ENCODE measurements at regions not wholly inside any gene's neighbourhood (a gene's known extent, or its start where the extent isn't known, plus 50 kb on each side); places are given as distances from the start of the nearest gene placed in this dataset.
"Not testable (repeated sequence)": the region's sequence is repeated elsewhere in the genome, so short reads cannot be mapped to it uniquely, and the experiment has no call there.

GRCh38 chr3:18988614-18989229 is 159.6 kb upstream of the KCNH8 start:
- peak; percentile 28 to 42 for DNase-seq (ENCODE audit: low read depth in 1 of 2, low spot score in 1 of 2)
- Histone ChIP-seq H3K4me3 (no peak overlapping the region), H3K9me3 (ENCODE audit: low read depth) (no peaks in the 10 kb centered on the region), H3K27ac (no peak overlapping the region), H3K27me3 (no peaks in the 10 kb centered on the region), H3K4me1 (ENCODE audit: low read depth) (no peaks in the 10 kb centered on the region), H3K36me3 (no peaks in the 10 kb centered on the region)
- peak; percentile 35 for TF ChIP-seq CTCF (IDR thresholded peaks at IDR 0.05; ENCODE audit: low read depth, low read length)

- Histone ChIP-seq H3K27ac (no peak overlapping the region), H3K4me3 (no peak overlapping the region), H3K36me3 (no peaks in the 10 kb centered on the region), H3K4me1 (ENCODE audit: low read depth) (no peaks in the 10 kb centered on the region), H3K27me3 (no peaks in the 10 kb centered on the region), H3K9me3 (ENCODE audit: low read depth) (no peaks in the 10 kb centered on the region)
- DNase-seq (ENCODE audit: low read depth in 1 of 2, low spot score in 1 of 2) = no peak
- no peak for TF ChIP-seq CTCF (IDR thresholded peaks at IDR 0.05; ENCODE audit: low read depth, low read length)
Observed at GRCh38 chr3:18987862-18988447, 160.4 kb upstream of the KCNH8 start.

- TF ChIP-seq CTCF (IDR thresholded peaks at IDR 0.05; ENCODE audit: low read depth, low read length) = no peak
- H3K4me1 ChIP-seq (ENCODE audit: low read depth) = no peaks in the 10 kb centered on the region
- no peak for DNase-seq (ENCODE audit: low read depth in 1 of 2, low spot score in 1 of 2)
- H3K4me3 ChIP-seq = no peak overlapping the region
- H3K9me3 ChIP-seq (ENCODE audit: low read depth) = no peaks in the 10 kb centered on the region
- no peaks in the 10 kb centered on the region for H3K27me3 ChIP-seq
- no peaks in the 10 kb centered on the region for H3K36me3 ChIP-seq
- no peak overlapping the region for H3K27ac ChIP-seq
Observed at GRCh38 chr3:18987070-18987469, 161.2 kb upstream of the KCNH8 start.

GRCh38 chr3:18982920-18983319 is 165.4 kb upstream of the KCNH8 start:
- H3K4me3 ChIP-seq = no peak overlapping the region
- DNase-seq (ENCODE audit: low read depth in 1 of 2, low spot score in 1 of 2) = no peak
- no peak overlapping the region for H3K27ac ChIP-seq
- no peak for TF ChIP-seq CTCF (IDR thresholded peaks at IDR 0.05; ENCODE audit: low read depth, low read length)
- H3K4me1 ChIP-seq (ENCODE audit: low read depth) = no peaks in the 10 kb centered on the region
- no peaks in the 10 kb centered on the region for H3K9me3 ChIP-seq (ENCODE audit: low read depth)
- no peaks in the 10 kb centered on the region for H3K27me3 ChIP-seq
- no peaks in the 10 kb centered on the region for H3K36me3 ChIP-seq

- H3K4me3 ChIP-seq; H3K27me3 ChIP-seq; H3K36me3 ChIP-seq; H3K9me3 ChIP-seq (ENCODE audit: low read depth); DNase-seq (ENCODE audit: low read depth in 1 of 2, low spot score in 1 of 2); H3K27ac ChIP-seq; H3K4me1 ChIP-seq (ENCODE audit: low read depth): not testable (repeated sequence)
Observed at GRCh38 chr3:18976102-18976501, 172.2 kb upstream of the KCNH8 start.

GRCh38 chr3:18968120-18968519 is 180.2 kb upstream of the KCNH8 start:
- H3K27me3 ChIP-seq = no peaks in the 10 kb centered on the region
- TF ChIP-seq CTCF (IDR thresholded peaks at IDR 0.05; ENCODE audit: low read depth, low read length) = no peak
- DNase-seq (ENCODE audit: low read depth in 1 of 2, low spot score in 1 of 2) = no peak

More at GRCh38 chr3:18968120-18968519, 180.2 kb upstream of the KCNH8 start:
- Histone ChIP-seq H3K9me3 (ENCODE audit: low read depth) (no peaks in the 10 kb centered on the region), H3K4me3 (no peak overlapping the region), H3K4me1 (ENCODE audit: low read depth) (no peaks in the 10 kb centered on the region), H3K36me3 (no peaks in the 10 kb centered on the region), H3K27ac (no peak overlapping the region)

Measured in cardiac muscle cell (in vitro differentiated cells and primary cell).